OCI-LY3 (cell line): ENCODE measurements at regions not wholly inside any gene's neighbourhood (a gene's known extent, or its start where the extent isn't known, plus 50 kb on each side); places are given as distances from the start of the nearest gene placed in this dataset.

Experiments
- CTCF ChIP-seq: fragments of 200-600, 300-600 bp; sonication (generic); IDR thresholded peaks from 2 replicates; pipeline ENCODE4 v1.5.1; 2014; ENCODE audit warnings: antibody characterized with exemption, low read length, low read depth
- EZH2phosphoT487 ChIP-seq: fragments of 200-600 bp; shearing (Covaris generic); IDR thresholded peaks from 2 replicates; pipeline ENCODE4 v1.6.1; 2018; ENCODE audit warnings: antibody characterized with exemption, mixed run types, low read depth

- TF ChIP-seq CTCF (no peak), EZH2phosphoT487 (no peak)
Observed at GRCh38 chr1:87689487-87689886, 360.8 kb downstream of the LMO4 start.
